ENCODE measurements at regions not wholly inside any gene's neighbourhood (a gene's known extent, or its start where the extent isn't known, plus 50 kb on each side); places are given as distances from the start of the nearest gene placed in this dataset.
"Not testable (repeated sequence)": the region's sequence is repeated elsewhere in the genome, so short reads cannot be mapped to it uniquely, and the experiment has no call there.

- DNase-seq (ENCODE audit: low read depth): not testable (repeated sequence)
These were observed 125.6 kb upstream of the ZNF217 start for GRCh38 chr20:53719171-53719803.

- DNase-seq (ENCODE audit: low read depth): no peak
These were observed 124.7 kb upstream of the ZNF217 start for GRCh38 chr20:53718142-53719021.

GRCh38 chr20:53716395-53716794, 122.8 kb upstream of the ZNF217 start:
- DNase-seq (ENCODE audit: low read depth): no peak

- DNase-seq (ENCODE audit: low read depth): no peak
These were observed 120.9 kb upstream of the ZNF217 start for GRCh38 chr20:53714524-53714923.

DNA sequence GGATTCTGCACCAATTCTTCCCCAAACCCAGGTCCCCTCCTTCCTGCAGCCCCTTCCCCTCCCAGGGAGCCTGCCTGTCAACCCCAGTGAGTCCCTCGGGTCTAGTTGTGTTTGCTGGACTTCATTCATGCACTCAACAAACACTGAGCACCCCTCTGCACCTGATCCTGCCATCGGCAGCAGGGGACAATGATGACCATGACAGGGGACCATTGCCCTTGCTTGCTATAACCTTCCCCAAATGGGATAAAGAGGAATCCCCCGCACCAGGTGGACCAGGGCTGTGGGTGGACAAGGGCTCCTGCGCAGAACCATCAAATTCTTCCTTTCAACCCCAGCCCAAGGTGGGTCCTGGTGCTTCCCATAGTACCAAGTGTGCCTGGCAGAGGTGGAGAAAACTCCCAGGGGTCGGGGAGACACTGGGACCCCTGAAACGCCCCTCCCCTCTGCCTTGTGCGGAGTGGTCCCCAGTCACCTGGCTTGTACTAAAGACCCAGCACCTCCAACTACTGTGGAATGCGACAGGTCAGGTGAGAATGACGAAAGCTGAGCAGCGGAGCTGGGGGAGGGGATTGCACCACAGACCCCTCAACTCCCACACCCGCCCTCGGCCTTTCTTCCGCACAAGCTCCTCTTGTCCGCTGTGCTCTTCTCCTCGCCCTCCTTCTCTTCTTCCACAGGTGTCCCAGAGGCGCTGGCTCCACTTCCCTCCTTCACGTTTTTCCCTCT, 119.9 kb upstream of the ZNF217 start:
- no peak for DNase-seq (ENCODE audit: low read depth)

DNA sequence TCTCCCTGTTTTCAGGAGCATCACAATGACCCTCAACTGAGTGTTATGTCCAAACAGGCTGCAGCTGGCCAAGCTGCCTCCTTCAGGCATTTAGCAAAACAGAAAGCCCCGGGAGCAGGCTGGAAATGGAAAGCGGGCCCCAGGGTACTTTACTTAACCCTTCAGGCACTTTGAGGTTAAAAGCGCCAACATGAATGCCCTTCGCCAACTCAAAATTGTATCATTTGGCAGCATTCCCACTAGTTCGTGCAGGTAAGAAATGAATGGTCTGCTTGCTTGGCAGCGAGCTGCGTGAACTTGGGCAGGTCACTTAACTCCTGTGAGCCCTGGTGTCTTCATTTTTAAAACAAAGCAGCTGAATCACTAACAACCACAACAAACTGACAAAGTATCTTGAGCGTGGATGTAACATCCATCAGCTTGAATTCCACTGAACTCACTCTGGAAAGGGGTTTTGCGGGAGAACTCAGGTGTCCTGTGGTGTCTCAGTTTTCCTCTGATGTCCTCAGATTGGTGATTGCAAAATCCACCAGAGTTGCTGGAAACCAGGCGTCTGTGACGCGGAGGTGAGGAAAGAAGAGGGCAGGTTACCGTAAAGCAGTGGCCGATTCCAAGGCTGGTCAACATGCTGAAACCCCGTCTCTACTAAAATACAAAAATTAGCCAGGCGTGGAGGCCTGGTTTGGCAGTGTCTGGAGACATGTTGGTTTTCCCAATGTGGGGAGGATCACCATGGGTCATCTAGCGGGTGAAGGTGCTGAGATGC, 118.8 kb upstream of the ZNF217 start:
- no peak for DNase-seq (ENCODE audit: low read depth)

GRCh38 chr20:53711333-53712211, 117.9 kb upstream of the ZNF217 start:
- DNase-seq (ENCODE audit: low read depth): no peak

DNA sequence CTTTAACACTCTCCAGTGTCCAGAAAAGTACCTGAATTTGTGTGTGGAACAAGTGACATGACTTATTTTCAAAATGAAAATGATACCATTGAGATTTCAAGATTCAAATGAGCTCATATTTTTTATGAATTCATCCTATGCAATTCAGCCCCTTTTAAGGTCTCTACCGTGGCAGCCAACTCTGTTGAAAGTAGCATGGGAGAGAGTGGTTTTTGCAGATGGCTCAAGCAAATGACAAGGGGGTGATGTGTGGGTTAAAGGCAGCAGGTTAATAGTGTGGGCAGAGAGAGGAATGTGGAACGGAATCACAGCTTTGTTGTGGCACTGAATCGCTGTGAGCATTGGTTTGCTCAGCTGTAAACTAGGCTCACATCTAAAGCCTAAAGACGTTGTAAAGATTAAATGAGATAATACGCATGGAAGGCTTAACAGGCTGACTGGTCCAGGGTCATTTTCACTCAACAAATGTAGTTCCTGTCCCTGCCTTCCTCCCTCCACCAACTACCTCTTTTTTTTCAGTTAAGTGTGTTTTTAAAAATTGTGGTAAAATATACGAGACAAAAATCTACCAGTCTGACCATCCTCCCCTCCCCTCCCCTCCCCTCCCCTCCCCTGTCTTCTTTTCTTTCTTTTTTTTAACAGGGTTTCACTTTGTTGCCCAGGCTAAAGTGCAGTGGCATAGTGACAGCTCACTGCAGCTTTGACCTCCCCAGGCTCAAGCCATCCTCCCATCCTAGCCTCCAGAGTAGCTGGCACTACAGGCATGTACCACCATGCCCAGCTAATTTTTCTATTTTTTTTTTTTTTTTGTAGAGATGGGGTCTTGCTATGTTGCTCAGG, 114.7 kb upstream of the ZNF217 start:
- DNase-seq (ENCODE audit: low read depth): no peak

- peak; percentile 57 for DNase-seq (ENCODE audit: low read depth)
These were observed 113.9 kb upstream of the ZNF217 start for GRCh38 chr20:53707371-53708055.

GRCh38 chr20:53706466-53707370, 113.1 kb upstream of the ZNF217 start:
- DNase-seq (ENCODE audit: low read depth): peak; percentile 25

- DNase-seq (ENCODE audit: low read depth): no peak
These were observed 112.4 kb upstream of the ZNF217 start for GRCh38 chr20:53706008-53706465.

DNA sequence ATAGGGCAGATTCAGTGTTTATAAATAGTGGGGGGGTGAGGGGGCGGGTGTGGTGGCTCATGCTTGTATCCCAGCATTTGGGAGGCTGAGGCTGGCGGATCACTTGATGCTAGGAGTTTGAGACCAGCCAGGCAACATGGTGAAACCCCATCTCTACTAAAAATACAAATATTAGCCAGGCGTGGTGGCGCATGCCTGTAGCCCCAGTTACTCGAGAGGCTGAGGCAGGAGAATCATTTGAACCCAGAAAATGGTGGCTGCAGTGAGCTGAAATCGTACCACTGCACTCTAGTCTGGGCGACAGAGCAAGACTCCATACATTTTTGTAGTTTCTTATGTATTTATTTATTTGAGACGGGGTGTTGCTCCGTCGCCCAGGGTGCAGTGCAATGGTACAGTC, 109.0 kb upstream of the ZNF217 start:
- no peak for DNase-seq (ENCODE audit: low read depth)

- DNase-seq (ENCODE audit: low read depth): no peak
These were observed 106.3 kb upstream of the ZNF217 start for GRCh38 chr20:53699906-53700305.

DNA sequence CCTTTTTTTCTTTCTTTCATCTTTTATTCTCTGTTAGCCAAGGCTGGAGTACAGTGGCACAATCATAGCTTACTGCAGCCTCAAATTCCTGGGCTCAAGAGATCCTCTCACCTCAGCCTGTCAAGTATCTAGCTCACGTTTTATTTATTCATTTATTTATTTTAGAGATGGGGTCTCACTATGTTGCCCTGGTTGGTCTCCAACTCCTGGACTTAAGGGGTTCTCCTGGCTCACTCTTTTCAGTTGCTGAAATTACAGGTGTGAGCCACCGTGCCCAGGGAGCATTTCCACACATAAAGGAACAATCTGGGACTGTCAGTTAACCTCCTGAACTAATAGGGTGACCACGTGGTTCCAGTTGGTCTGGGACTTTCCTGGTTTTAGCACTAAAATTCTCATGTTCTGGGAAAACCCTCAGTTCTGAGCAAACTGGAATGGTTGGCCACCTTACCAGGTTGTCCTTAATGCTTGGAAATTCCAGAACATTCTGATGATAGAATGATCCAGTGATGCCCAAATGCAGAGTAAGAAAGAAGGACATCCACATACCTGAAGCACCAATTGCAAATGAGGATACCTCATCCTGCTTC, 105.5 kb upstream of the ZNF217 start:
- no peak for DNase-seq (ENCODE audit: low read depth)

DNA sequence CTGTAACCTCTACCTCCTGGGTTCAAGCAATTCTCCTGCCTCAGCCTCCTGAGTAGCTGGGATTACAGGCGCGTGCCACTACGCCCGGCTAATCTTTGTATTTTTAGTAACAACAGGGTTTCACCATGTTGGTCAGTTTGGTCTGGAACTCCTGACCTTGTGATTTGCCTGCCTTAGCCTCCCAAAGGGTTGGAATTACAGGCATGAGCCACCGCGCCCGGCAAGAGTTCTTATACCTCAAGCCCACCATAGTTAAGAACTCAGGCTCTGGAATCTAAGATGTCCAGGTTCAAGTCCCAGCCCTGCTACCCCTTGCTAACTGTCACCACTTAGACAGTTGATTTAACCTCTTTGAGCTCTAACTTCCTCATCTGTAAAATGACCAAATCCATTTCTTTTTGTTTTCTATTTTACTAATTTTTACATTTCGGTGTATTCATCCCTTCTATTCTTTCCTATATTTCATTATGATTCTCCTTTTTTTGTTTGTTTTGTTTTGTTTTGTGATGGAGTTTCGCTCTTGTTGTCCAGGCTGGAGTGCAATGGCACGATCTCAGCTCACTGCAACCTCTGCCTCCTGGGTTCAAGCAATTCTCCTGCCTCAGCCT, 104.8 kb upstream of the ZNF217 start:
- no peak for DNase-seq (ENCODE audit: low read depth)

DNA sequence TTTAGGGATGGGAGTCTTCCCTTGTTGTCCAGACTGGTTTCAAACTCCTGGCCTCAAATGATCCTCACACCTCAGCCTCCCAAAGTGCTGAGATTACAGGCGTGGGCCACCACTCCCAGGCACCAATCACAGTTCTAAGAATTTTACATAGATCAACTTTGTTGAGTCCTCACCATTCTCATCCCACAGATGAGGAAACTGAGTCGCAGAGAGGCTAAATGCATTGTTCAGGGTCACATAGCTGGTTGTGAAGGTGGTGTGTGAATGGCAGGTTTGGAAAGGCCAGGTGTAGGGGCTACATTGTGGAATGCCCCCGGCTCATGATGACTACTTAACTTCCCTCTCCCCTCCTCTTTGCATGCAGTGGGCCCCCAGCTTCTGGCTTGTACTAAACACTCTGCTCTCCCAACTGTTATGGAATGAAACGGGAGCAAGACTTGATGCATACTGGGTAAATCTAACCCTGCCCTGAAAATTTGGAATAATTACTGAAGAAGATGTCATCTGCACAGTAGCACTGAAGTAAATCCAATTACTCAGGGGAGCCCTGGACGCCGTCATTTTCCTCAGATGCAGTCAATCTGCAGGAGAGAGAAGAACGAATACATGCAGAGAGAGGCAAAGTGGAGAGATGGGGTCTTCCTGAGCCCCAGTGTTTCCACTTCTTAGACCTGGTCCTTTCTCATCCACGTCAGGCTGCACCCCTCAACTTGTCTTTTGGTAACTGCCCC, 102.3 kb upstream of the ZNF217 start:
- no peak for DNase-seq (ENCODE audit: low read depth)
